Activated CD4-positive, alpha-beta T cell treated with anti-CD3 and anti-CD28 coated beads, Interleukin-10, Interleukin-2, amounts not matched to agents 100 ng/mL and 50 ng/mL, durations not matched to agents 16 hours and 8 hours (primary cell): ENCODE measurements at regions not wholly inside any gene's neighbourhood (a gene's known extent, or its start where the extent isn't known, plus 50 kb on each side); places are given as distances from the start of the nearest gene placed in this dataset.
A peak's percentile ranks its signal among the peaks of the same experiment; 100 is the strongest.

Experiments used
- DNase-seq: peaks from one replicate; pipeline ENCODE4 v3.0.0-alpha.2; 2020

- peak; percentile 26 for DNase-seq
These were observed 104.0 kb upstream of the RUNX3 start for GRCh38 chr1:25033828-25034705.

DNA sequence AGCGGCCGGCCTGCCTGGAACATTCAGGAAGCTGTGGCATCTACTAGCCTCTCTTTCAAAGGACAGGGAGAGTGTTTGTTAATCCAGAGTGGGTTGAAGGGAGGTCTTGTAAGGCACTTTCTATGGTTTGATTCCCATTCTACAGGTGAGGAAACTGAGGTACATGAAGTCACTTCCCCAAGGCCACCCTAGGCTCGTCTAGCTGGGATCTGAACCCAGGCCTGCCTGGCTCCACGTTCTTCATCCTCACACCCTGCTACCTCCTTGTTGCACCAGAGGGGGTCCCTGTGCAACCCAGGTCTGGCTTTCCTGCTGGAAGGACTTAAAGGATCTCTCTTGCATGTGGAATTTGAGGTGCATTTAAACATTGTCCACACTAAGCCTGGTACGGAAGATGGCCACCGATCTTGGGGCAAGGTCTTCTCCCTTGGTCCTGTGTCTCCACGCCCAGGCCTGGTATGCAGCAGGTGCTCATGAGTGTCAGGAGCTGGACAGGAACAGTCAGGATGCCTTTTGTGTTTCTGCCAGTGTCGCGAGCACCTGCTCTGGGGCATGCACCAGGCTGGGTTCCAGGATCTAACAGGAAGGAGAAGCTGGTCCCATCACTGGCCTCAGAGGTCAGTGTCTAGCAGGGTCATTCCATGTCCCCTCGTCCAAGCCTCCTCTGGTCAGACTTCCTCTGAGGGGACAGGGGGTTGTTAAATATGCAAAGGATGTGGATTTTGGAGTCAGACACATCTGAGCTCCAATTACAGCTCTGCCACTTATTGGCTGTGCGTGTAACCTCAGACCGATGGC is 103.2 kb upstream of the RUNX3 start:
- no peak for DNase-seq

GRCh38 chr1:25031966-25032667 is 102.0 kb upstream of the RUNX3 start:
- DNase-seq = peak; percentile 69

DNA sequence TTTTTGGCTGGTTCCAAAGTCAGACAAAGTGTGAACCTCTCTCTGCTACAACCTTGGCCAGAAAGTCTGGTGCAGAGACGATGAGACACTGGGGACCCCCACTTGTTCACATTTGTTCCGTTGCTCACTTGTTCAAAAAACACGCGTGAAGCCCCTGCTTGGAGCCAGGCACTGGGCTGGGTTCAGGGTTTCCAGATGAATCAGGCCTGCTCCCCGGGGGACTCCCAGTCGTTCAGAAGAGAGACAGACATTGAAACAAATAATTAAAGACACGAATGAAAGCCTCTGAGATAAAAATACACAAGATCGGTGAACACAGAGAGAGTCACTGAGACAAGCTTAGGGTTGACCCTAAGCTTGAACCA is 101.5 kb upstream of the RUNX3 start:
- DNase-seq = peak; percentile 69

- DNase-seq = peak; percentile 96
These were observed 100.9 kb upstream of the RUNX3 start for GRCh38 chr1:25030674-25031589.

GRCh38 chr1:25030012-25030411 is 99.9 kb upstream of the RUNX3 start:
- no peak for DNase-seq

- peak; percentile 90 for DNase-seq
These were observed 99.0 kb upstream of the RUNX3 start for GRCh38 chr1:25028907-25029599.

GRCh38 chr1:25028587-25028906 is 98.5 kb upstream of the RUNX3 start:
- no peak for DNase-seq

DNA sequence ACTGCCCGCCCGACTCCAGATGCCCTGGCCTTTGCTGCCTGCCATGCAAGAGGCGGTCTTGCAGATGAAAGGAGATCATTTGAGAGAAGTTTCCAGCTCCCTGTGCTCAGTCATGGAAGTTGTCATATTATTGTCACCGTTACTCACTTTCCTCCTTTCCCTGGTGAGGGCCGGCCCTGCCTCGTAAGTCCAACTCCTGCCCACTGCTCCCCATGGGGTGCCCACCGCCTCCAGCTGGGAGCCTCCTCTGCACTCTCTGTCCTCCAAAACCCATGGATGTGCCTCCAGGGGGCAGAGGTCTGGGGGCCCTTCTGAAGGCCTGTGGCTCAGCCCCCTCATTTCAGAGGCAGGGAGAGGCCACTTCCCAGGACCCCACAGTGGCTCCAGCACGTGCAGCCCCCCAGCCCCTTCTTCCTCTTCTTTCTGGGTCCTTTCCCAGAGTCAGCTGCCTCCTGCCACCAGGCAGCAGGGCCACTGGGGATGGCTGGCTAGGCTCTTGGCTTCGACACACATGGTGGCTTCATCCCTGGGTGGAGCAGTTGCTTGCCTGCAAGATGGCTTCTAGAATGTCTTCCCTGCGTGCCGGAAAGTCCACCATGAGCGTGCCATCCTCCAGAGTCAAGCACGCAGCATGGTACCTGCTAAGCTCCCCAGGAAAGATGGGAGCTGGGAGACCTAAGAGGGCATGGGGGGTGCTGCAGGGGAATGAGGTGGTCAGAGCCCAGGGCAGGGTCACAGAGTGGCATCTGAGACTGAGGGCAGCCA is 97.9 kb upstream of the RUNX3 start:
- no peak for DNase-seq

GRCh38 chr1:25026730-25027450 is 96.8 kb upstream of the RUNX3 start:
- DNase-seq = no peak

DNA sequence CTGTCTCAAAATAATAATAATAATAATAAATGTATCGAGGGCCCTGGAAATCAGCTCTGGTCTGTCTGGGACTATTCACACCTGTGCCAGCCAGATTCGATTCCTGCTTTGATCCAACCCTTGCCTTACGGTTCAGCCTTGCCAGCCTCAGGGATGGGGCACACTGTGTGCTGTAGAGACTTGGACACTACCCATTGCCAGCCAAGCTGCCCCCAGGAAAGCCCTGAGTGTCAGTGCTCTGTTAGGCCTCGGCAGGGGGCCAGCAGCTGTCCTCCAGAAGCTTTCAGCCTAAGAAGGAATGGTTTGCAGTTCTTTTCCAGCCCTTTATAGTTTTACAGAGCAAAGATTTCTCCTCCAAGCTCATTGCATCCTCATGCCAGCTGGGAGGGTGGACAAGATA is 96.2 kb upstream of the RUNX3 start:
- no peak for DNase-seq

DNA sequence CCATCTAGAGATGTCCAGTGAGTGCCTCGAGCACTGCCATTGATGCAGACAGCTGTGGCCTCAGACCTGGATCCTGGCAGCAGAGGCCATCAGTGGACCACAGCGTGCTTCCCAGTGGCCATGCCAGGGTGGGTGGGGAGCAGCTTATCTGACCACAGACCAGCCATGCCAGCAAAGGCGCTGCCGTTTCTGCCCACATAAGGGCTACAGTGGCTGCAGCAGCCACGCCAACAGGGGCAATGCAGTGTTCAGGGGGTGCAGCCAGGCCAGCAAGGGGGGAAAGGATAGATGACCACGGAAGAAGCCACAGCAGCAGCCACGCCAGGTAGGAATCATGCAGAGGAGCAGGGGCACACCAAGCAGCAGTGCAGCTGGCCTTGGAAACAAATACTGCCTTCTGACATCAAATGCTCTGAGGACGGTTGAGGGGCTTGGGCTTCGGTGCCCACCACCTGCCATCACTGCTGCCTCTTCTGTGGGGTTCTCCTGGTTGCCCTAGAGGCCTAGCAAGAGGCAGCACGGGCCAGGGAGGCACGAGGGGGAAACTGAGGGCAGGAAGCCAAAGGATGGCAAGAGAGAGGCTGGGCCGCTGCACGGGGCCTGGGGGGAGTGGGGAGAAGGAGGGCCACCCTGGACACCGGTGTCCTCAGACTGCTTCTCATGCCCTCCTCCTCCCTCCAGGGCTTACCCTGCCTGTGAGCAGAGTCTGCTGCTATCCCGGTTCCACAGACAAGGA is 94.7 kb upstream of the RUNX3 start:
- no peak for DNase-seq

DNA sequence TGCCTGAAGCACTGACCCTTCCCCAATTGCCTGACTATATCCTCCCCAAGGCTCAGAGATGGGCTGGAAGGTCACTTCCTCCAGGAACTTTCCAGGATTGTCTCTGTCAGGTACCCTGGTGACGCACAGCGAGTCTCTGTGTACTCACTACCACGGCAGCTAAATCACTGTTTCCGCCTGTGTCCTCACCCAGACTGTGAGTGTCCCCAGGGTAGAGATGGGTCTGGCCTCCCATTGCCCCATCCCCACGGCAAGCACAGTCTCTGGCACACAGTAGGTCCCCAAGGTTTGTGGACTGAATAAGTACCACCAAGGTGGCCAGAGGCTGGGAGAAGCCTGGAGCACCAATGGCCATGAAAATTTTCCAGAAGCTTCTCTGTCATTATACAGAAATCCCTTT is 93.8 kb upstream of the RUNX3 start:
- DNase-seq = no peak

GRCh38 chr1:25023190-25023578 is 93.1 kb upstream of the RUNX3 start:
- no peak for DNase-seq

DNA sequence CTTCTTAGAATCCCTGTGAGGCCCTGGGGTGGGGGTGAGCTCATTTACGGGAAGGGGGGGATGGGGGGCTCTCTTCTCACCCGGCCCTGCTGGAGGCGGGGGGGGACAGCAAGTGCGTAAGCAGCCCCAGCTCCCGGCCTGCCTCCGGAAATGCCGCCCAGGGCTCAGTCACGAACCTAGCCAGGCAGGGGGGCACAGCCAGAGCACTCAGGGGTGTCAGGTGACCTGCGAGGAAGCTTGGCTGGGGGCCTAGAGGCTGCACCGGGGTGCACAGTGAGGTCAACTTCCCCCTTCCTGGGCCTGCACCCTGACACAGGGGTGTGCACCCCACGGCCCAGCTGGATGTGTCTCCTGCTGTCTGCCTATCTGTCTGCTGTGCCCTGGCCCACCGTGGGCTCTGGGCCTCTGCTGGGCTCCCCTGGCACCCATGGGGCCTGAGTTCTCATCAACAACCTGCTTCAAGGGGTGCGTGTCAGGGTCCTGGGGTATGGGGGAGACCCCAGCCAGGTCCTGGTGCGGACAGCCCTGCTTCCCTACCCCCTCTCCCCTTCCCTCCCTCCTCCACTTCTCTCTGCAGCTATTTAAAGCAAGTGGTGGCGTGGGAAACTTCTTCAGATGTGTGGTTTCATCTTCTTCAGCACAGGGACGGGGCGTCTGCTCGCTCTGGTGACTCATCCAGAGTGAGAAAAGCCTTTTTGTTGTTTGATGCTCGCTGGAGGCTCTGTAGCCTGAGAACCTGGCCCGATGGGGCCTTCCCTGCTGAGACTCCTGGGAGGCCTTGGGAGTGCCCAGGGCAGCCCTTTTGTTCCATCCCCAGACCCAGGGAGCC is 92.5 kb upstream of the RUNX3 start:
- peak; percentile 97 for DNase-seq

DNA sequence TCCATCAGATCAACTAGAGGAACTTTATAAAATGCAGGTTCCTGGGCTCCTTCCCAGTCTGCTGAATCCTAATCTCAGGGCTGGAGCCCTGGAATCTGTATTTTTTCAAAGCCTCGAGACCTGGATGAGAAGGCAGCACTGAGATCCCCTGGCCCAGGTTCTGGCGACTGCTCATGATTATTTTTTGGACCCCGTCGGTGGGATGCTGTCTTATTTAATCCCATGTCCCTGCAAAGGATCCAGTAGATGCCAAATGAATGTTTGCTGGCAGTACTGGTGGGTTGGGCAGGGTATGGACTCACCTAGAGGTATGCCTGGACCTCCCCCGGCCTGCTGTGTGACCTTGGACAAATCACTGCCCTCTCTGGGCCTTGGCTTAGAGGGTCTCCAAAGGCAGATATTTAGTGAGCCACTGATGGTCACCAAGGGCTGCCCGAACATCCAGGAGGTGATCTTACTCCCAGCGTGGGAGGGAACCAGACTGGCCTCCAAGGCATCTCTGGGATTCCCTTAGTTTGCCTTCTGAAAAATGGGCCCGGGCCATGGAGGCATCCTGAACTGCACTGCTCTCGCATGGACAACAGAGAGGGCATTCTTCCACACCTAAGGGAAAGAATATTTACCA is 91.6 kb upstream of the RUNX3 start:
- no peak for DNase-seq

DNA sequence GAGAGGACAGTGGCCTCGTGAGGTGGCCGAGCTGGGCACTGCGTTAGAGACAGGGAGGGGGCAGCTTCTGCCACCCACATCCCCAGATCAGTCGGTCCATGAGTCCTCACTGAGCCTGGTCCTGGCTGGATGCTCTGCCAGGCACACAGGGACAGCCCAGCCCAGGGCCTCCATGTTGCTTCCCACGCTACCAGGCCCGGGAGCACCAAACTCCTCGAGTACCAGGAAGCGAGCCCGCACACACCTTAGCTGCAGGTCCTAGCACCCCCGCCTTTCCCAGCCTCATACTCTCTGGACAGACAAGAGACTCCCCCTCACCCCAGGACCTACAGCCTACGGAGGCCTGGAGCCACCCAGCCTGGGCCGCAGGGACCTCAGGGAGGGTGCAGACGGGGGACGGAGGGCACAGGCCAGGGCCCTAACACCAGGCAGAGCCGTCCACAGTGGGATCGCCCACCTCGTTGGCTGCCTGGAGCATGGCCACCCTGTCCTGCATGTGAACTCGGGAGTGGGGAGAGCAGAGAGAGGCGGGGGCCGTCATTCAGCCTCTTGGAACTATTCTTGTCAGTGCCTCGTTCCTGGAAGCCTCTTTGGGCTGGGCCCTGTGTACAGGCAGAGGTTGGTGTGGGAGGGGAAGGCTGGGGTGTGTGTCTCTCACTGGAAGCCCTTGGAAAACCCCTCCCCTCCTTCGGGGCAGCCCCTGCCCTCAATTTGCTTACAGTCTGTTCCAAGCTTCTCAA is 90.9 kb upstream of the RUNX3 start:
- DNase-seq = no peak
